Skin epidermis (tissue), 12 donors: ENCODE measurements at regions not wholly inside any gene's neighbourhood (a gene's known extent, or its start where the extent isn't known, plus 50 kb on each side); places are given as distances from the start of the nearest gene placed in this dataset.
"Not testable (repeated sequence)": the region's sequence is repeated elsewhere in the genome, so short reads cannot be mapped to it uniquely, and the experiment has no call there.

ENCODE experiments used
- H3K27ac ChIP-seq, 21 experiments: fragments of 200-600 bp; sonication (generic) in 11 of 21; one replicate each; pipeline ENCODE4 v1.5.0; 2020; ENCODE audit warnings: mild to moderate bottlenecking in 3 of 21, inconsistent platforms in 2 of 21, moderate library complexity in 2 of 21
- H3K4me3 ChIP-seq, 7 experiments: fragments of 200-600 bp; sonication (generic) in 2 of 7; one replicate each; pipeline ENCODE4 v1.5.0; 2020; ENCODE audit warnings: inconsistent platforms in 2 of 7, mild to moderate bottlenecking in 2 of 7, moderate library complexity in 1 of 7

DNA sequence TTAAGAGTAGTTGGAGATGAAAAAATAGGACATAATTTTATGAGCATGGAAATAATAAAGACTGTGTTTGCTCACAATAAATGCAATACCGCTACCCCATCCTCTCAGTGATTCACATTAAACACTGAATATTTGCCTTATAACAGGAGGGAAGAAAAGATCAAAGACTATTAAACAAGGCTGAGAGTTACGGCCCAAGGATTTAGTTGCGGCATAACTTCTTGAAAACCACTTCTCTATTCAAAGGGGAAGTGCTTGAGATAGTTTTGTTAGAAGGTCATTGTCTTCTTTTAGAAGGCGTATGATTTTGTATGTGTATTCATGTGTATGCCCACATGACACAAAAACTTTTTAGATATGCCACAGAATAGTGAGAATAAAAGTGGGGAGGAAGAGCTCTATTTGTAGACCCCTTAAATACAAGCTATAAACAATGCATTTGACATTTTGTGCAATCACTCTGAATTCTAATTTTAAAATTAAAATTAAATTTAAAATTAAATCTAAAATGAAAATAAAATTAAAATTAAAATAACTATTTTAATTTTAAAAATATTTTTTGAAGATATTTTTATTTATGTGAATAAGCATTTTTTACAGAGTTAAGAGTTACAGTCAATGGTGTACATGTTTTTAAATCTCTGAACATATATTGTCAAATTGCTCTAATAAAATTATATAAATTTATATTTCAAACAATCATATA lies 986.6 kb upstream of the ADAMTS5 start:
- H3K4me3 ChIP-seq: no peak overlapping the region
- H3K27ac ChIP-seq: no peak overlapping the region

DNA sequence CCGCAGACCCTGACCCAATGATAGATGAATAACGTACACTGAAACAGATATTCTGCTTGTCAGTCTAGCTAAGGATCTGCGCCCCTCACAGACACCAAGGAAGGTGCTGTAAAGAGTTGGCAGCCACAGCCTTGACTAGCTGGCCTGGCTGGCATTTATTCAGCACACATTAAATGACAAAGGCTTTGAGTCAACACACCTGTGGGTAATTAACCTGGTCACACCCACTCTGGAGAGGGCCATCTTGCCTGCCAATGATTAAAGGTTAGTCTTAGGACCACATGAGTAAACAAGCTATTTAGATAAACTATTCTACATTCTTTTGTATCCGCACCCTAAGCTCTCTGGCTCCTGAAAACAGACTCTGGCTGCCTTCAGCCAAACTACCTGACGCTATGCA lies 982.2 kb upstream of the ADAMTS5 start:
- H3K27ac ChIP-seq: not testable (repeated sequence)

DNA sequence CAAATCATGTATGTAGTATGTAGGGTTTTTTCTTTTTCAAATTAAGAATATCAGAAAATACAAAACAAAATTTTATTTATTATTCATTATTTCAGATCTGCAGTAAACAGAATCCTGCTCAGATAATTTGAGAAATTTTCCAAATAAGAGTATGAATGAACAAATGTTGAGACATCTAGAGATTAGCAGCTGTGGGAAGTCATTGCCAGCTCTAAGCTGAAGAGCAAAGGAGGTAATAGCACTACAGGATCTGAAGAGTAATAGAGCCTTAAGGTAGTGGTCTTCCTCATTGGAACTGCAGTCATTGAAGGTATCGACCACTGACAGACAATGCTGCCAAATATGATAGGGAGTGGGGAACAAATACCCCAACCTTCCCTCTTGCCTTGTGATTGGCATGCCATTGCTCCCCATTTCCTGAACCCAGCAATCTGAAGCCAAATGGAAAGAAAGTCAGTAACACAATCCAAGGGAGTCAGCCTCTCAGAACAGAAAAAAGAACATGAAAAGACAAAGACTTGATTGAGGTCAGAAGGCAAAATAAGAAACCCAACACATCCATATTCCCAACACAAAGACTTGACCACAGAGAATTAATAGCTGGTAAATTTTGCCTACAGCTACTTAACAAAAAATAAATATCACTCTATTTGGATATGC lies 963.4 kb upstream of the ADAMTS5 start:
- not testable (repeated sequence) for H3K4me3 ChIP-seq, H3K27ac ChIP-seq

More for the DNA sequence above, 982.2 kb upstream of the ADAMTS5 start:
- H3K4me3 ChIP-seq: not testable (repeated sequence)

DNA sequence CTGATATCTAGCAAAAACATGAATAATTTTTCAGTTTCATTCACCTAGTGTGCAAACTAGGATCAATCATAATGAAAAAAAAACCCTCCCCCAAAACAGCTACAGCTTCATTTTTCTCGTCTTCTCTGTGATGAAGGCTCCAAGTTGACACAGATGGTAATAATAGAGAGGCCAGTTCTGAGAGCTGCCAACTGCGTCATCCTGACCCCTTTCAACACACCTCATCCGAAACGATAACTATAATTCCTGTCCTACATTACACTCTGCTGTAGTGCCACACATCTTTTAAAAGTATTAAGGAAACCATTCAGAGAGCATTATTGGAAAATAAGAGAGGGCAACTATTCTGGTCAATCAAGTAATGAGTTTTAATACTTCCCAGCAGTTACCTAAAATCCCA lies 962.3 kb upstream of the ADAMTS5 start:
- not testable (repeated sequence) for H3K4me3 ChIP-seq, H3K27ac ChIP-seq

DNA sequence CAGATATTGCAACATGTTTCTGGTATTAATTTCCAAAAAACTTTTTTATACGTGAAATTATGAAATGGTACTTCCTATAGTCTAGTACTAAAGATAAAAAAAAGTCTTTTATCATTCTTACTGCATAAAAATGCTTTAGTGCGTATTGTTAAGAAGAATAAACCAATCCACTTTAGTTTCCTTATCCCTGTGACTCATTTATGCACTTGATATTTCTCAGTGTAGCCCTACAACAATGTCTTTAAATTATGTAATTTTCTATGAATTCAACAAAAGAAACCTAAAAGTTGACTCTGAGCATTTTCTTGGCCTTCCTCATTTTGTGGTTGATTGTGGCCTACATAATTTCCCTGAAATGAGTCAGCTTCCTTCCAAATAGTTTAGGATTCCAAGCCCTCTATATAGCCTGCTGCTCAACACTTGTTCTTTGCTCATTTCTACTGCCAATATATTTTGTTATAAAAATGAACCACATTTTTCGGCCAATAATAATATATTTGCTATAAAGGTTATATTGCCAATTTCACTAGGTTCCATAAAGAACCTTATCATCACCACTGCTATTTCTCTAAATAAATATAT lies 961.7 kb upstream of the ADAMTS5 start:
- not testable (repeated sequence) for H3K4me3 ChIP-seq, H3K27ac ChIP-seq

DNA sequence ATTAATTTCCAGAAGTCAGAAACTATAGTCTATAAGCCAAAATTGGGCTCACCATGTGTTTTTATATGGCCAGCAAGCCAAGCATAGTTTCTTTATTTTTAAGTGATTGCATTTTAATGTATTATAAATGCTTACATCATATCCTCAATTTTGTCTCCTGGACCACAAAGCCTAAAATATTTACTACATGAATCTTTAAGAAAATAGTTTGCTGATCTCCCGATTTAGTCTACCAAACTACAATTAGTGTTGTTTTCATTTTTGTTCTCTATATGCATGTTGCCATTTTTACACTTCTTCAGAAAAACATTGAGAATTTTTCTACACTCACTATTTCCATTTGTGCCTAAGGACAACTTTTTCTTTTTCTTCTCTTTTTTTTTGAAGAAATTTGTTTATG lies 954.5 kb upstream of the ADAMTS5 start:
- not testable (repeated sequence) for H3K27ac ChIP-seq, H3K4me3 ChIP-seq

DNA sequence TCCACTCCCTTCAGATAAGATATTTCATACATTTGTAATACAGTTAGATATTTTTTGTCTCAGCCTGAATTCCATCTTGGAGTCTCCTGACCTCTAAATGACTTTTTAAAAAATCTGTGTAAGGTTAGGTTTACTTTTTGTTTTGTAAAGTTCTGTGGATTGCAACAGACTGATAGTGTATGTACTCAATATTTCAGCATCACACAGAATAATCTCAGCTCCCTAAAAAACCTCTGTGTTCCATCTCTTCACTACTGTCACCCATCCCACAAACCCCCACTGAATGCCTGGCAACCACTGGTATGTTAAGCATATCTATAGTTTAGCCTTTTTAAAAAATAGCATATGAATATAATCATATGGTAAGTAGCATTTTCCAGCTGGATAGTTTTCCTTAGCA lies 951.1 kb upstream of the ADAMTS5 start:
- not testable (repeated sequence) for H3K27ac ChIP-seq, H3K4me3 ChIP-seq

DNA sequence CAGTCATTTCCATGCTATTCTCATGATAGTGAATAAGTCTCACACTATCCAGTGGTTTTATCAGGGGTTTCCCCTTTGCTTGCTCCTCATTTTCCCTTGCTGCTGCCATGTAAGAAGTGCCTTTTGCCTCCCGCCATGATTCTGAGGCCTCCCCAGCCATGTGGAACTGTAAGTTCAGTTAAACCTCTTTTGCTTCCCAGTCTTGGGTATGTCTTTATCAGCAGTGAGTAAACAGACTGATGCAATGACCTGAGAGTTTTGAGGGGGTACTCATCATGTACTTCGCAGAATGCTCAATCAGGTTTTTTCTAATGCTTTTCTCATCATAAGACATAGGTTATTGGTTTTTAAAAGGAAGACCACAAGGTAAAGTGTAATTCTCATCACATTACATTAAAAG lies 949.4 kb upstream of the ADAMTS5 start:
- not testable (repeated sequence) for H3K4me3 ChIP-seq, H3K27ac ChIP-seq

DNA sequence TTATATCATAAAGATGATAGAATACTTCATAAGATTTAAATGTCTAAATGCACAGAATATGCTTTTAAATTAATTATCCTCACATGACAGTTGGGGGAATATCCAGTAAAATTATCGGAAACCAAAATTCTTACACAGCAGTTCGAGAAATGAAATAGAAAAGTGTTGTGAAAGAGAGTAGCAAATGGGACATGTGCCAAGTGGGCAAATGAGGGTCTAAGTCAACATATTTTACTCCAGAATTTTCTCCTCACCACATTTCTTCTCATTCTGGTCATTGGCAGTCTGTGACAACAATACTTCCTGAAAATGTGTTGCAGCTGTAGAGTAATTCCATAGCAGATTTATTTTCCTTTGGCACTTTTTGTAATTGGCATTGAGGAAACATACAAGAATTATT lies 945.2 kb upstream of the ADAMTS5 start:
- H3K27ac ChIP-seq, H3K4me3 ChIP-seq: not testable (repeated sequence)

DNA sequence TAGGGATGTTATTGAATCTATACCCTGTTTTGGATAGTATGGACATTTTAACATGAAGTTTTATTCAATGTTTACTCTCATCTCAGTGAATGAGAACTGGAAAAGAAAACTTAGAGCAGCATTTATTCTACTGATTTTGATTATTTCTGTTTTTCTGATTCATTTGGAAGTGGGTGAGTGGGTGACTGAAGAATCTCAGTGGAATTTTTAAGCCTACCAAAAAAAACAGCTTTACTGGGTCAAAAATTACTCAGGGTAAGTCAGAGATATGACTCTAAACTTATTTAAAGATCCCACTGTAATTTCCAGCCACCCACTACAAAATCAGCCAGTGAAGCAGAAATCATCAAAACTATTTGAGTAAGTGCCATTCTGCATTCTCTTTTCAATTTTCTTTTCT lies 942.6 kb upstream of the ADAMTS5 start:
- not testable (repeated sequence) for H3K4me3 ChIP-seq, H3K27ac ChIP-seq

DNA sequence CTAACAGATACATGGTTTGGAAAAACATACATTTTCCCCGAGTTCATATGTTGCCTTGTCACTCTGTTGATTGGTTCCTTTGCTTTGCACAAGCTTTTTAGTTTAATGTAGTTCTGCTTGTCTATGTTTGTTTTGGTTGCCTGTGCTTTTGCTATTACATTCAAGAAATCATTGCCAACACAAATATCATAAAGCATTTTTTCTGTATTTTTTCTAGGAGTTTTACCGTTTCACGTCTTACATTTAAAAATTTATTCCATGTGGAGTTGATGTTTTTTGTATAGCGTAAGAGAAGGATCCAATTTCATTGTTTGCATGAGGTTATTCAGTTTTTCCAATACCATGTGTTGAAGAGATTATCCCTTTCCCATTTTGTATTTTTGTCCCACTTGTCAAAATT lies 941.9 kb upstream of the ADAMTS5 start:
- not testable (repeated sequence) for H3K4me3 ChIP-seq, H3K27ac ChIP-seq

DNA sequence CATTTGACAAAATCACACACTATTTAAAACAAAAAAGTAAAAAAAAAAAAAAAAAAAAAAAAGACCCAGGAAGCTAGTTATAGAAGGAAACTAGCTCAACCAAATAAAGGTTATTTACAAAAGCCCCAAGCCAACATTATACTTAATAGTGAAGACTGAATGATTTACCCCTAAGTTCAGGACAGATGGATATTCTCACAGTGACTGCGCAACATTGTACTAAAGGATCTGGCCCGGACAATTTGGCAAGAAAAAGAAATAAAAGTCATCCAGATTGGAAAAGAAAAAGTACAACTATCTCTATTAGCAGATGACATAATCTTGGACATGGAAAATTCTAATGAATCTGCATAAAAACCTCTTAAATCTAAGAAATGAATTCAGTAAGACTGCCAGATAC lies 936.0 kb upstream of the ADAMTS5 start:
- not testable (repeated sequence) for H3K4me3 ChIP-seq, H3K27ac ChIP-seq

DNA sequence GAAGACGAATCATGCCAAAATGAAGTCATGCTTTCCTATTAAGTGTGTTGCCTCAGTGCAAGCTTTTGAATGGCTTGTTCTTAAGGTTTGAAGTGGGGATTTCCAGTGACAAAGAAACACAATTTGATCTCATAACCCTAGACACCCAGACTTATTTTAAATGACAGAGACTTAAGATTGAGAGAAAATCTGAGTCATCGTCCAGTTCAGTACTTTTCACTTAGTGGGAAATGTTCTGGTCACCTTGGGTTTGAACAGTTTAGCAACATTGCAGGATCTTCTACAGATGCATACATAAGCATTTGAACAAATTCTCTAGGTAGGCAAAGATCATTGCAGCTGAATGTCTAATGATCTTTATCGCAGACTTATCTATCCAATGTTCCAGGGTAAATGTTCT lies 926.7 kb upstream of the ADAMTS5 start:
- not testable (repeated sequence) for H3K4me3 ChIP-seq, H3K27ac ChIP-seq

DNA sequence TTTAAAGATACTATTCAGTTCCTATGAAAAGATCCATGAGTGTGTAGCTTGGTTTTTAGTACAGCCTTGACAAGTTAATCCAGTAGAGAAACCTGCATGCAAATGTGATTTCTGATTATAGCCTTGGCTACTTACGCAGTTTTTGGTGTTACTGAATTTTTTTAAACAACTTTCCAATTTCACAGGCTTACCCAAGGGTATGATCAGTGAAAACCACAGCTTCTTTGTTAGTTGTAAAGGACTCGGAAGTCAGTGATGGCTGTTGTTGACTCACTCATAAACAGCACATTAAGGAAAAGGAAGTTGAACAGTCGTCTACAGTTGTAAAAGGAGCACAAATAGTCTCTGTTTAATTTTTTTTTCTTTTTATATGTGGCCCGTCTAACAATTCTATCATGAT lies 924.6 kb upstream of the ADAMTS5 start:
- H3K4me3 ChIP-seq, H3K27ac ChIP-seq: not testable (repeated sequence)

DNA sequence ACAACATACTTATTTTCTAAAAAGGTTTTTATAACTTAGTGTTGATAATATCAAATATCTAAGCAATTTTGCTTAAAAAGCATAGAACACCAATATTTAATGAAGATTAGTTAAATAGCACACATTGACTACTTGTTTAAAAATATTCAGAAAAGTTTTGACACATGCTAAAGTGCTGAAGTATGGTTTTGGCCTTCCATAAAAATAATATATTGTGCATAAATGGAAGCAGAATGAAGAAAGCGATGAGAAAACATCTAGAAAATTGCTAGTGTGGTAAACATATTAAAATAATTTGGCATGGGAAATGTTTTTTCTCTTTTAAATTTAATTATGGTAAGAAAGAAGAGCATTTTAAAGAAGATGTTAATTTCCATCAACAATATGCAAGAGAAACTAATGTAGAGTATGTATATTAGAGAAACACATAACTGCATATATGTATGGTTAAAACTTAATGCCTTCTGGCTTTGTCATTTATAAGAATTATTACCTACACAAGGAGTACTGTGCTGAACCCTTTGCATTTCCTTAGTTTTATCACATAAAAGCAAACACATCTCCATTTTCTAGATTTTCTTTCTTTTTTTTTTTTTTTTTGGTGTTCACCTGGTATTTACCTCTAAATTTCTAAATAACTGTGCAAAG lies 921.0 kb upstream of the ADAMTS5 start:
- H3K4me3 ChIP-seq, H3K27ac ChIP-seq: not testable (repeated sequence)

DNA sequence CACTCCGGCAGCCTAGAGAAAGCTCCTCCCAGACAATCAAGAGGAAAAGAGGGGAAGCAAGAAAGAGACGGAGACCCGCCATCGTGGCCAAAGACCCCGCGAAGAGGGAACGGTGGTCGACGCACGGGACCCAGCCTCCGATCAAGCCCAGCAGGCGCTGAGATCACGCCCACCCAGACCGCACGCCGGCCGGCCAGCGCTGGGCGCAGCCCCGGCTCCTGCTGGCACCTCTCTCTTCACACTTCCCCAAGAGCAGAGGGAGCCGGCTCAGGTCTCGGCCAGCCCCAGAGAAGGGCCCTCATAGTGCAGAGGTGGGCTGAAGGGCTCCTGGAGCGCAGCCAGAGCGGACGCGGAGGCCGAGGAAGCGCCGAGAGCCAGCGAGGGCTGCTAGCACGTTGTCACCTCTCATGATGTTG lies 918.4 kb upstream of the ADAMTS5 start:
- Histone ChIP-seq H3K4me3 (no peak overlapping the region), H3K27ac (no peak overlapping the region)

DNA sequence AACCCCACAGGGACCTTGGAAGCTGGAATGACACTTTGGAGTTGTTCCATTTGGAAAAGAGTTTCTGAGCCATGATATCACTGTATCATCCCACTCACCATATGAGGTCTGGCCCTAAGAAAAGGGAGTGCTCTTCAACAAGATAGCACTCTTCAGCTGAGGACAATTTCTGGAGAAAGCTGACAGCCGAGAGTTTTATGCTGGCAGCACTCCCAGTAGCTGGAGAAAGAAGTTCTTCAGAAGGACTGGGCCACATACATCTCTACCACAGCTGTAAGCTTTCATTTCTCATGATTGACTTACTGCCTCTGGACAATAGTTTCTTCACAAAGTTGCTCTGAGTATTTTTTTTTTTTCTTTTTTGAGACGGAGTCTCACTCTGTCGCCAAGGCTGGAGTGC lies 914.4 kb upstream of the ADAMTS5 start:
- not testable (repeated sequence) for H3K27ac ChIP-seq, H3K4me3 ChIP-seq

DNA sequence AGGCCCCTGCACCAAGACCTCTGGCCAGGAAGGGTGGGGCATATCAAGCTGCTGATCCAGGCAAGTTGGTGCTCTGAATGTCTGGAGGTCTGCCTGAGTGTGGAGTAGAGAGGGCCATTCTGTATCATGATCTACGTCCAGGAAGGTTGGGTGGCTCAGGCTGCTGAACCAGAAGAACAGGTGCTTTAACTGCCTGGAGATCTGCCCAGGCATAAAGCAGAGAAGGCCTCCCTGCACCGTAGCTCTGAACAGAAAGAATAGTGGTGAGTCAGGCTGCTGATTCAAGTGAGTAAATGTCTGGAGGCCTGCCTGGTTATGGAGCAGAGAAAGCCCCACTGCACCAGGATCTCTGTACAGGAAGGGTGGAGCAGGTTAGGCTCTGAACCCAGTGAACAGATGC lies 905.5 kb upstream of the ADAMTS5 start:
- H3K27ac ChIP-seq, H3K4me3 ChIP-seq: not testable (repeated sequence)

DNA sequence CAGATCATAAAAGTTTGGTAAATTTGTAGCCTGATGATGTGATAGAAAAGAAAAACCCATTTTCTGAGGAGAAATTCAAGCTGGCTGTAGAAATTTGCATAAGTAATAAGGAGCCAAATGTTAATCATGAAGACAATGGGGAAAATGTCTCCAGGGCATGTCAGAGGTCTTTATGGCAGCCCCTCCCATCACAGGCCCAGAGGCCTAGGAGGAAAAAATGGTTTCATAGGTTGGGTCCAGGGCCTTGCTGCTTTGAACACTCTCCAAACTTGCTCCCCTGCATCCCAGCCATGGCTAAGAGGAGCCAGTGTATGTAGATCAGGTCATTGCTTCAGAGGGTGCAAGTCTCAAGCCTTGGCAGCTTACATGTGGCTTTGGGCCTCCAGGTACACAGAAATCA lies 903.9 kb upstream of the ADAMTS5 start:
- H3K4me3 ChIP-seq, H3K27ac ChIP-seq: not testable (repeated sequence)

DNA sequence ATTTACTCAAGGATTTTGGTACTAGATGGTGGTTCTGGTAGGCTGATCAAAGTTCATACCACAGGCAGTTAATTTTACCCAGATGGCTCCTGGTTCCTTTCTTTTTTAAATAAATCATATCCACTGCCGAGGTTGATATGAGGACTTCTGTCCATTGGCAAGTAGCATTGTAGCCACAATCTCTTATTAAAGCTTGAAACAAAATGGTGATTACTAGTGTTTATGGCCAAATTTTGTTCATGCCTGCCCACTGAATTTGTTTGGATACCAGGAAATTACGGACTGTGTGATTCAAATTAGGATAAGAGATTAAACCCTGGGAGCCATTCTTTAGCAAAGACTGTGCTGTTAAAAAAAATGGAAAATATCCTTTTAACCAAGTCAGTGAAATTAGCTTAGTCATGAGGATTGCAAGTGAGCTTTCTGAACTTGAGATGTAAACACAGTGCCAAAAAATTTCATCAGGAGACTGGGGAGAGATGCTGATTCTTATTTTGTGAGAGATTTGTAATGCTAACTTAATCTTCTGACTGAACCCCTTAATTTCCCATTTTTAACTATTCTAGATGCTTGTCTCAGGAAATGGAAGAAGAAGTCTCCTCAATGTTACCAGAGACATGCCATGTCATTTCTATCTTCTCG lies 893.5 kb upstream of the ADAMTS5 start:
- peak overlapping the region in 1 of 21 experiments; percentile 25 for H3K27ac ChIP-seq
- not testable (repeated sequence) for H3K4me3 ChIP-seq
